GM12878 (cell line): ENCODE measurements at regions not wholly inside any gene's neighbourhood (a gene's known extent, or its start where the extent isn't known, plus 50 kb on each side); places are given as distances from the start of the nearest gene placed in this dataset.

Experiments
- MYB ChIP-seq: fragments of 150-350 bp; IDR thresholded peaks from 2 replicates; pipeline ENCODE4 v1.6.1; 2014; ENCODE audit warnings: mild to moderate bottlenecking, low read depth, low read length, borderline replicate concordance
- POLR2A ChIP-seq: IDR thresholded peaks from 2 replicates; pipeline ENCODE4 v1.6.1; 2011; ENCODE audit warnings: low read depth, mild to moderate bottlenecking, low read length
- TCF7 ChIP-seq: IDR thresholded peaks from 2 replicates; pipeline ENCODE4 v1.6.1; 2014; ENCODE audit warnings: antibody characterized with exemption, borderline replicate concordance
- TF ChIP-seq, protein P1 (sequence below): fragments of 450-650 bp; IDR thresholded peaks from 2 replicates; pipeline ENCODE4 v1.6.1; 2017; ENCODE audit warnings: mild to moderate bottlenecking, moderate library complexity
- TF ChIP-seq, protein P2 (sequence below): fragments of 450-650 bp; conservative IDR thresholded peaks from 2 replicates; pipeline ENCODE4 v1.6.1; 2017; ENCODE audit warnings: mild to moderate bottlenecking, moderate library complexity
- TF ChIP-seq, protein P3 (sequence below), 3 experiments: IDR thresholded peaks in 2 of 3; conservative IDR thresholded peaks in 1 of 3; 2 replicates each; pipeline ENCODE4 v1.5.1; 2011; ENCODE audit warnings: low read depth in 3 of 3, low read length in 3 of 3, mild to moderate bottlenecking in 3 of 3, control low read depth in 2 of 3, moderate library complexity in 2 of 3, inconsistent platforms in 1 of 3, mixed read lengths in 1 of 3; ENCODE audit not compliant: control insufficient read depth in 2 of 3, insufficient read depth in 1 of 3; ENCODE audit errors: extremely low read depth in 1 of 3

DNA sequence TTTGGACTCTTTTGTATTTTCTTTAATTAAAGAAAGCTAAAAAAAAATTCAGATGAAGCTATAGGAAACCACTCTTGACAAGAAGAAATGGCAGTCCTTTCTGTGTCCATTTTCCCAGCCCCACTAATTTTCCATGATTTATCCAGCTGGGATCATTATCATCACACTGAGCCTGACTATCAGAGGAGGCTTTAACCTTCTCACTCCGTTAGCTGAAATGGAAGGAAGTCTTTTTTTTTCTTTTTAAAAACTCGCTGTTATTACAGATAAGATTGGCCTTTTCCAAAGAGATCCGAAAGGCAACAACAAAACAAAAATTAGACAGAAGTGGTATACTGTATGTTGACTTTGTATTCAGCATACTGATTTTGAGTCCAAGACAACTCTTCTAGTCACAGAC lies 366.2 kb upstream of the ROPN1 start:
- TF ChIP-seq, protein P1, sequence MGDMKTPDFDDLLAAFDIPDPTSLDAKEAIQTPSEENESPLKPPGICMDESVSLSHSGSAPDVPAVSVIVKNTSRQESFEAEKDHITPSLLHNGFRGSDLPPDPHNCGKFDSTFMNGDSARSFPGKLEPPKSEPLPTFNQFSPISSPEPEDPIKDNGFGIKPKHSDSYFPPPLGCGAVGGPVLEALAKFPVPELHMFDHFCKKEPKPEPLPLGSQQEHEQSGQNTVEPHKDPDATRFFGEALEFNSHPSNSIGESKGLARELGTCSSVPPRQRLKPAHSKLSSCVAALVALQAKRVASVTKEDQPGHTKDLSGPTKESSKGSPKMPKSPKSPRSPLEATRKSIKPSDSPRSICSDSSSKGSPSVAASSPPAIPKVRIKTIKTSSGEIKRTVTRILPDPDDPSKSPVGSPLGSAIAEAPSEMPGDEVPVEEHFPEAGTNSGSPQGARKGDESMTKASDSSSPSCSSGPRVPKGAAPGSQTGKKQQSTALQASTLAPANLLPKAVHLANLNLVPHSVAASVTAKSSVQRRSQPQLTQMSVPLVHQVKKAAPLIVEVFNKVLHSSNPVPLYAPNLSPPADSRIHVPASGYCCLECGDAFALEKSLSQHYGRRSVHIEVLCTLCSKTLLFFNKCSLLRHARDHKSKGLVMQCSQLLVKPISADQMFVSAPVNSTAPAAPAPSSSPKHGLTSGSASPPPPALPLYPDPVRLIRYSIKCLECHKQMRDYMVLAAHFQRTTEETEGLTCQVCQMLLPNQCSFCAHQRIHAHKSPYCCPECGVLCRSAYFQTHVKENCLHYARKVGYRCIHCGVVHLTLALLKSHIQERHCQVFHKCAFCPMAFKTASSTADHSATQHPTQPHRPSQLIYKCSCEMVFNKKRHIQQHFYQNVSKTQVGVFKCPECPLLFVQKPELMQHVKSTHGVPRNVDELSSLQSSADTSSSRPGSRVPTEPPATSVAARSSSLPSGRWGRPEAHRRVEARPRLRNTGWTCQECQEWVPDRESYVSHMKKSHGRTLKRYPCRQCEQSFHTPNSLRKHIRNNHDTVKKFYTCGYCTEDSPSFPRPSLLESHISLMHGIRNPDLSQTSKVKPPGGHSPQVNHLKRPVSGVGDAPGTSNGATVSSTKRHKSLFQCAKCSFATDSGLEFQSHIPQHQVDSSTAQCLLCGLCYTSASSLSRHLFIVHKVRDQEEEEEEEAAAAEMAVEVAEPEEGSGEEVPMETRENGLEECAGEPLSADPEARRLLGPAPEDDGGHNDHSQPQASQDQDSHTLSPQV: no peak
- TF ChIP-seq, protein P2, sequence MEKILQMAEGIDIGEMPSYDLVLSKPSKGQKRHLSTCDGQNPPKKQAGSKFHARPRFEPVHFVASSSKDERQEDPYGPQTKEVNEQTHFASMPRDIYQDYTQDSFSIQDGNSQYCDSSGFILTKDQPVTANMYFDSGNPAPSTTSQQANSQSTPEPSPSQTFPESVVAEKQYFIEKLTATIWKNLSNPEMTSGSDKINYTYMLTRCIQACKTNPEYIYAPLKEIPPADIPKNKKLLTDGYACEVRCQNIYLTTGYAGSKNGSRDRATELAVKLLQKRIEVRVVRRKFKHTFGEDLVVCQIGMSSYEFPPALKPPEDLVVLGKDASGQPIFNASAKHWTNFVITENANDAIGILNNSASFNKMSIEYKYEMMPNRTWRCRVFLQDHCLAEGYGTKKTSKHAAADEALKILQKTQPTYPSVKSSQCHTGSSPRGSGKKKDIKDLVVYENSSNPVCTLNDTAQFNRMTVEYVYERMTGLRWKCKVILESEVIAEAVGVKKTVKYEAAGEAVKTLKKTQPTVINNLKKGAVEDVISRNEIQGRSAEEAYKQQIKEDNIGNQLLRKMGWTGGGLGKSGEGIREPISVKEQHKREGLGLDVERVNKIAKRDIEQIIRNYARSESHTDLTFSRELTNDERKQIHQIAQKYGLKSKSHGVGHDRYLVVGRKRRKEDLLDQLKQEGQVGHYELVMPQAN: no peak
- TF ChIP-seq MYB: no peak
- TF ChIP-seq, protein P3, sequence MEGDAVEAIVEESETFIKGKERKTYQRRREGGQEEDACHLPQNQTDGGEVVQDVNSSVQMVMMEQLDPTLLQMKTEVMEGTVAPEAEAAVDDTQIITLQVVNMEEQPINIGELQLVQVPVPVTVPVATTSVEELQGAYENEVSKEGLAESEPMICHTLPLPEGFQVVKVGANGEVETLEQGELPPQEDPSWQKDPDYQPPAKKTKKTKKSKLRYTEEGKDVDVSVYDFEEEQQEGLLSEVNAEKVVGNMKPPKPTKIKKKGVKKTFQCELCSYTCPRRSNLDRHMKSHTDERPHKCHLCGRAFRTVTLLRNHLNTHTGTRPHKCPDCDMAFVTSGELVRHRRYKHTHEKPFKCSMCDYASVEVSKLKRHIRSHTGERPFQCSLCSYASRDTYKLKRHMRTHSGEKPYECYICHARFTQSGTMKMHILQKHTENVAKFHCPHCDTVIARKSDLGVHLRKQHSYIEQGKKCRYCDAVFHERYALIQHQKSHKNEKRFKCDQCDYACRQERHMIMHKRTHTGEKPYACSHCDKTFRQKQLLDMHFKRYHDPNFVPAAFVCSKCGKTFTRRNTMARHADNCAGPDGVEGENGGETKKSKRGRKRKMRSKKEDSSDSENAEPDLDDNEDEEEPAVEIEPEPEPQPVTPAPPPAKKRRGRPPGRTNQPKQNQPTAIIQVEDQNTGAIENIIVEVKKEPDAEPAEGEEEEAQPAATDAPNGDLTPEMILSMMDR (IDR thresholded peaks at IDR 0.05 in 2 of 3, conservative IDR thresholded peaks at IDR 0.05 in 1 of 3; ENCODE audit: control insufficient read depth in 2 of 3, extremely low read depth in 1 of 3, insufficient read depth in 1 of 3, low read depth in 3 of 3, low read length in 3 of 3): no peak
- no peak for TF ChIP-seq TCF7
- TF ChIP-seq POLR2A: no peak
